ENCODE measurements at regions not wholly inside any gene's neighbourhood (a gene's known extent, or its start where the extent isn't known, plus 50 kb on each side); places are given as distances from the start of the nearest gene placed in this dataset.
"Not testable (repeated sequence)": the region's sequence is repeated elsewhere in the genome, so short reads cannot be mapped to it uniquely, and the experiment has no call there.

DNA sequence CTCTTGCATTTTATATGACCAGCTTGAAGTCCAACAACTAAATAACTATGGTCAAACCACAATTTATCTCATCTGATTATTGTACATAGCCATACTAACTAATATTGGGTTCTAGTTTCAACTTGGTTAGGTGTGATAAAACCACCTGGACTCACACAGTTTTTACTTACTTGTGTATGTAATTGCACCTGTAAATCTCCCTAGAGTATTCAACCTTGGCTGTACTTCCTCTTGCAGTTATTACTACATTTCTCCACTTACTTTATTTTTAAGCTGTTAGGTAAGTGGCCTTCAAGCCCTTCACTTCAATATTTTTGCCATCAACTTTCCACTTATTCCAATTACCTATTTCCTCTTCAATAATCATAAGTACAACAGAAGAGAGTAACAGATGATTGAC is 115.8 kb upstream of the ANKRD50 start:
- Histone ChIP-seq H3K9ac (ENCODE audit: low read length) (no peak overlapping the region), H3K27me3 (ENCODE audit: control insufficient read depth, insufficient read depth, low read length) (no peaks in the 10 kb centered on the region), H3K36me3 (ENCODE audit: control insufficient read depth, insufficient read depth, low read length) (no peaks in the 10 kb centered on the region), H3K27ac (ENCODE audit: low read depth, low read length) (no peak overlapping the region), H3K4me3 (ENCODE audit: low read depth, low read length) (no peak overlapping the region), H3K9me3 (ENCODE audit: control insufficient read depth, insufficient read depth, low read depth, low read length) (no peaks in the 10 kb centered on the region), H3K4me1 (ENCODE audit: control insufficient read depth, insufficient read depth, low read length) (no peaks in the 10 kb centered on the region)

DNA sequence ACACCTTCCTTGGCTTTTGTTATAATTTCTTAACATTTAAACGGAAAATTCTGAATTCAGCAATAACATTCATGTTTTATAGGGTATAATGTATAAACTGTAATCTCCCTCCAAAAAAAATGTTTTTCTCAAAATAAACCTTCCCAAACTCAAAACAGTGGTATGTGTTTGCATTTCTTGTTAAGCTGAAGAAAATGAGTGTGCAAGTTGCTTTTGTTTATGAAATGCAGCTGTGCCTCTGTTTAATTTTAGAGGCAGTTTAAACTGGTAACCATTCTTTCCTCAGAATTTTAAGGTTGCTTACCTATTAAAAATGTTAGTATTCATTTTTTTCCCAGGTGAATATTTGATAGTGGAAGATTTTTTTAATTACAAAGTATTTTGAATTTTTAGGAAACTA is 105.0 kb upstream of the ANKRD50 start:
- H3K9ac ChIP-seq (ENCODE audit: low read length) = no peak overlapping the region
- H3K4me1 ChIP-seq (ENCODE audit: control insufficient read depth, insufficient read depth, low read length) = no peaks in the 10 kb centered on the region
- H3K4me3 ChIP-seq (ENCODE audit: low read depth, low read length) = no peak overlapping the region
- H3K36me3 ChIP-seq (ENCODE audit: control insufficient read depth, insufficient read depth, low read length) = no peaks in the 10 kb centered on the region
- H3K9me3 ChIP-seq (ENCODE audit: control insufficient read depth, insufficient read depth, low read depth, low read length) = peaks cover 8% of the 10 kb centered on the region; the same call in 1 of the 2 replicates
- no peaks in the 10 kb centered on the region for H3K27me3 ChIP-seq (ENCODE audit: control insufficient read depth, insufficient read depth, low read length)
- H3K27ac ChIP-seq (ENCODE audit: low read depth, low read length) = no peak overlapping the region

DNA sequence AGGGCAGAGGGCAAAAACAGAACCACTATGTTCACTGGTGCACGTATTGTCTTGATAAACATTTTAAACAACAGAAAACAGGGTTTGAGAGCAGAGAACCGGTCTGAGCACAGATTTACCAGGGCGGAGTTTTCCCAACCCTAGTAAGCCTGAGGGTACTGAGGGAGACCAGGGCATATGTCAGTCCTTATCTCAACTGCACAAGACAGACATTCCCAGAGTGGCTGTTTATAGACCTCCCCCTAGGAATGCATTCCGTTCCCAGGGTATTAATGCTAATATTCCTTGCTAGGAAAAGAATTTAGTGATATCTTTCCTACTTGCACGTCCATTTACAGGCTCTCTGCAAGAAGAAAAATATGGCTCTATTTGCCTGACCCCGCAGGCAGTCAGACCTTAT is 99.7 kb upstream of the ANKRD50 start:
- H3K9ac ChIP-seq (ENCODE audit: low read length); H3K27ac ChIP-seq (ENCODE audit: low read depth, low read length); H3K27me3 ChIP-seq (ENCODE audit: control insufficient read depth, insufficient read depth, low read length); H3K4me1 ChIP-seq (ENCODE audit: control insufficient read depth, insufficient read depth, low read length); H3K4me3 ChIP-seq (ENCODE audit: low read depth, low read length); H3K36me3 ChIP-seq (ENCODE audit: control insufficient read depth, insufficient read depth, low read length): not testable (repeated sequence)
- H3K9me3 ChIP-seq (ENCODE audit: control insufficient read depth, insufficient read depth, low read depth, low read length) = peaks cover 24% of the 10 kb centered on the region

DNA sequence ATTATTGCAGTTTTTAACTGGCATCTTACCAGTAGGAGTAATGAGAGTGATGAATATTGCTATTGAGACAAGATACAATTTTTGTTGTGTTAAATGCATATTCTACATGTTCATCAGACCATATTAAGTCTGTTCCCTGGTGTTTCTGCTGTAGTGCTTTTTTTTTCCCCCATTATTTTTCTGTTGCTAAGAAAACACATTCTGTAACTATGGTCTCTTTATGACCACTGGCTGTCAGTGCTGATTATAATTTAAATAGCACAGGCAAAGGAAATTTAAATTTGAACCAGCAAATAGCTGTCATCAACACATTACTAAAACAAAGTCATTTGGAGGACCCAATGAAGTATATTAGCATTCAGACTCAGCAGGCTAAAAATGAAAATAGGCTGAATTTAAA is 98.3 kb upstream of the ANKRD50 start:
- H3K4me3 ChIP-seq (ENCODE audit: low read depth, low read length) = no peak overlapping the region
- H3K27me3 ChIP-seq (ENCODE audit: control insufficient read depth, insufficient read depth, low read length) = no peaks in the 10 kb centered on the region
- H3K9ac ChIP-seq (ENCODE audit: low read length) = no peak overlapping the region
- no peaks in the 10 kb centered on the region for H3K36me3 ChIP-seq (ENCODE audit: control insufficient read depth, insufficient read depth, low read length)
- H3K9me3 ChIP-seq (ENCODE audit: control insufficient read depth, insufficient read depth, low read depth, low read length) = peaks cover 27% of the 10 kb centered on the region
- H3K27ac ChIP-seq (ENCODE audit: low read depth, low read length) = peak overlapping the region; percentile 64; the same call in 1 of the 2 replicates
- H3K4me1 ChIP-seq (ENCODE audit: control insufficient read depth, insufficient read depth, low read length) = no peaks in the 10 kb centered on the region; the same call in 1 of the 2 replicates

DNA sequence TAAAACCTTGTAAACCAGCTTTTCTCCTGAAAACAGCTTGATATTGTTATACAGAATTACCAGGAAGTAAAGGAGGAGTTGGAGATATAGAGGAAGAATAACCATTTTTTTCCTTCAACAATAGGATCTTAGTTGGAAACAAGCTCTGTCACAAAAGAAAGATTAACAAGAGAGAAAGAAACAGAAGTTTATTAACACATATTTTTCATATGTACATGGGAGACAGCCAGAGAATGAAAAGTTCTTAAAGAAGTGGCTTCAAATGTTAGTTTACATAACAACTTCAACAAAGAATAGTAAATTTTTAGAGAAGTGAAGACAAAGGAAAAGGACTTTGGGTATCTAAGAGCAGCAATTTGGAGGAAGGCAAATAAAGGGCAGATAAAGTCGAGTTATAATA is 94.9 kb upstream of the ANKRD50 start:
- Histone ChIP-seq H3K4me3 (ENCODE audit: low read depth, low read length) (no peak overlapping the region), H3K27me3 (ENCODE audit: control insufficient read depth, insufficient read depth, low read length) (no peaks in the 10 kb centered on the region), H3K9ac (ENCODE audit: low read length) (no peak overlapping the region), H3K27ac (ENCODE audit: low read depth, low read length) (no peak overlapping the region), H3K36me3 (ENCODE audit: control insufficient read depth, insufficient read depth, low read length) (no peaks in the 10 kb centered on the region), H3K4me1 (ENCODE audit: control insufficient read depth, insufficient read depth, low read length) (no peaks in the 10 kb centered on the region; the same call in 1 of the 2 replicates), H3K9me3 (ENCODE audit: control insufficient read depth, insufficient read depth, low read depth, low read length) (peaks cover 22% of the 10 kb centered on the region)

DNA sequence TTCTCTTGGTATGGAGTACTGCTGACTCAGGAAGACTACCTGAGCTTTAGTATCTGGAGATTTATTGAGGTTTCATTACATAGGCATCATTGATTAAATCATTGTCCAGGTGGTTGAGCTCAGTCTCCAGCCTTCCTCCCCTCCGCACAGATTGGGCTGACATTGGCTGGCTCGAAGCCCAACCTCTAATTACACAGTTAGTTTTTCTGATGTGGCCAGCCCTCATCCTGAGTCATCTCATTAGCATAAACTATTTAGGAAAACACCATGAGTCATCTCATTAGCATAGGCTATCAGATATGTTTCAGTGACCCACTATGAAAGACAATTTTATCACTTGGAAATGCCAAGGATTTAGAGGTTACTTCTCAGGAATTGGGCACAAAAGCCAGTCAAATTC is 93.9 kb upstream of the ANKRD50 start:
- H3K36me3 ChIP-seq (ENCODE audit: control insufficient read depth, insufficient read depth, low read length) = no peaks in the 10 kb centered on the region
- H3K9me3 ChIP-seq (ENCODE audit: control insufficient read depth, insufficient read depth, low read depth, low read length) = peaks cover 12% of the 10 kb centered on the region; the same call in 1 of the 2 replicates
- no peak overlapping the region for H3K27ac ChIP-seq (ENCODE audit: low read depth, low read length)
- no peaks in the 10 kb centered on the region; the same call in 1 of the 2 replicates for H3K4me1 ChIP-seq (ENCODE audit: control insufficient read depth, insufficient read depth, low read length)
- H3K4me3 ChIP-seq (ENCODE audit: low read depth, low read length) = no peak overlapping the region
- no peaks in the 10 kb centered on the region for H3K27me3 ChIP-seq (ENCODE audit: control insufficient read depth, insufficient read depth, low read length)
- no peak overlapping the region for H3K9ac ChIP-seq (ENCODE audit: low read length)

DNA sequence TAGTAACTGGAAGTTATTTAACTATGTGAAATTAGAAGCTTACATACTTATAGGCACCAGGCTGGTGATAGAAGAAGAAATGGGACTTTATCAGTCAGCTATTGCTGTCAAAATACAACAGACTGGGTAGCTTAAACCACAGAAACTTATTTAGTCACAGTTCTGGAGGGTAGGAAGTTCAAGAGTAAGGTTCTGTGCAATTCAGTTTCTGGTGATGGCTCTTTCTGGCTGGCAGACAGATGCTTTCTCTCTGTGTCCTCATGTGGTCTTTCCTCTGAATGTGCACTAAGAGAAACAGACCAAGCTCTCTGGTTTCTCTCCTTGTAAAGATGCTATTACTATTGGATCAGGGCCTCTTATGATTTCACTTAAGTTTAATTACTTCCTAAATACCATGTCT is 92.1 kb upstream of the ANKRD50 start:
- peaks cover 4% of the 10 kb centered on the region; the same call in 1 of the 2 replicates for H3K9me3 ChIP-seq (ENCODE audit: control insufficient read depth, insufficient read depth, low read depth, low read length)
- no peak overlapping the region for H3K27ac ChIP-seq (ENCODE audit: low read depth, low read length)
- H3K4me1 ChIP-seq (ENCODE audit: control insufficient read depth, insufficient read depth, low read length) = no peaks in the 10 kb centered on the region
- H3K27me3 ChIP-seq (ENCODE audit: control insufficient read depth, insufficient read depth, low read length) = no peaks in the 10 kb centered on the region
- no peak overlapping the region for H3K4me3 ChIP-seq (ENCODE audit: low read depth, low read length)
- no peak overlapping the region for H3K9ac ChIP-seq (ENCODE audit: low read length)
- H3K36me3 ChIP-seq (ENCODE audit: control insufficient read depth, insufficient read depth, low read length) = no peaks in the 10 kb centered on the region

DNA sequence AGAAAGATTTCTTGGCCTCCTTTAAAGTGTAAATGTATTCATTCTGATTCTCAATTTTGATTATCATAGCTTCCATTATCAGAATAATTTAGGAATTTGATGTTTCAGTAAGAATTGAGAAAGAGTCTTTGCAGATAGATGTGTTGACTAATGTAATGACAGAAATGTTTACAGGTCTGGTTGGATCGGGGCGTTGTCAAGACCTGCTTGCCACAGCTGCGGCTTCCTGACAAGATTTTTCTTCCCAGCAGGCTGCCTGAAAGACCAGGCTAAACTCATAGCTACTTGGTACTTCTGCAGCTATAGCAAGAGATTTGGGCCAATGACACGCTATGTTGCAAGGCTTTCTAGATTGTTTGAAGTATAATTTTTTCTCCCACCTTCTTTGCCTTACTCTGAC is 91.5 kb upstream of the ANKRD50 start:
- Histone ChIP-seq H3K27me3 (ENCODE audit: control insufficient read depth, insufficient read depth, low read length) (no peaks in the 10 kb centered on the region), H3K36me3 (ENCODE audit: control insufficient read depth, insufficient read depth, low read length) (no peaks in the 10 kb centered on the region), H3K9me3 (ENCODE audit: control insufficient read depth, insufficient read depth, low read depth, low read length) (peaks cover 4% of the 10 kb centered on the region; the same call in 1 of the 2 replicates), H3K9ac (ENCODE audit: low read length) (no peak overlapping the region), H3K27ac (ENCODE audit: low read depth, low read length) (no peak overlapping the region), H3K4me3 (ENCODE audit: low read depth, low read length) (no peak overlapping the region), H3K4me1 (ENCODE audit: control insufficient read depth, insufficient read depth, low read length) (no peaks in the 10 kb centered on the region)

DNA sequence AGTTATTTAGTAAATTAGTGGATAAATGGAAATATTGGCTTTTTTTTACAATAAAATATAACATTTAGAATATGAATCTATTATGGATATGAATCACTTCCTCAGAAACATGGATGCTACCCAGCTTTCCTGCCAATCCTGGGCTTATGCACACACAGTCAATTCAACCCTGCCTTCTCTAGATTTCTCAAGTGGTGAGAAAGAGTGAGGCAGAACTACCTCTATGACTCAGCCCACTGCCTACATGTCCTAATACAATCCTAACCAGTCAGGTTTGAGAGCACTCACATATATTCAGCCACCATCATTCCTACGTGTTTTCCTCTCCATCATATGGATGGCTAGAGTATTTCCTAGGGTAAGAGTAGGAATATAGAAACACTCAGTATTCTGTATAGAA is 91.1 kb upstream of the ANKRD50 start:
- Histone ChIP-seq H3K9me3 (ENCODE audit: control insufficient read depth, insufficient read depth, low read depth, low read length) (peaks cover 4% of the 10 kb centered on the region; the same call in 1 of the 2 replicates), H3K4me3 (ENCODE audit: low read depth, low read length) (no peak overlapping the region), H3K4me1 (ENCODE audit: control insufficient read depth, insufficient read depth, low read length) (no peaks in the 10 kb centered on the region), H3K27me3 (ENCODE audit: control insufficient read depth, insufficient read depth, low read length) (no peaks in the 10 kb centered on the region), H3K27ac (ENCODE audit: low read depth, low read length) (no peak overlapping the region), H3K9ac (ENCODE audit: low read length) (no peak overlapping the region), H3K36me3 (ENCODE audit: control insufficient read depth, insufficient read depth, low read length) (no peaks in the 10 kb centered on the region)

DNA sequence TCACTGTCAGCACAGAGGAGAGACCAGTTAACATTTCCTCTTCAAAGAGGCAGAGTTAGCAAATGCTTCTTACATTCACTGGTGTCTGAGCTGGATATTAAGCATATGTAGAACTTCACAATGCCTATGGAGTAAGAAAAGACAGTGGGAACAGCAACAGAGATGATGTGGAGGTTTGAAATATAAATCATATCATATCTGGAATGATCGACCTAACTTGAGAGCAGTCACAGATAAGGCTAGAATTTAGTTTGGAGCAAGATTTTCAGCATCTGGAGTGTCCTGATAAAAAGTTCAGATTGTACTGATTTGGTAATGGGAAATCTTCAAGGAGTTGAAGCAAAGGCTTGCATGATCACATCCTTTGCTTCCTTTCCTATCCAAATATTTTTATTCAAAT is 90.5 kb upstream of the ANKRD50 start:
- Histone ChIP-seq H3K27ac (ENCODE audit: low read depth, low read length) (no peak overlapping the region), H3K4me1 (ENCODE audit: control insufficient read depth, insufficient read depth, low read length) (no peaks in the 10 kb centered on the region), H3K9me3 (ENCODE audit: control insufficient read depth, insufficient read depth, low read depth, low read length) (peaks cover 4% of the 10 kb centered on the region; the same call in 1 of the 2 replicates)

DNA sequence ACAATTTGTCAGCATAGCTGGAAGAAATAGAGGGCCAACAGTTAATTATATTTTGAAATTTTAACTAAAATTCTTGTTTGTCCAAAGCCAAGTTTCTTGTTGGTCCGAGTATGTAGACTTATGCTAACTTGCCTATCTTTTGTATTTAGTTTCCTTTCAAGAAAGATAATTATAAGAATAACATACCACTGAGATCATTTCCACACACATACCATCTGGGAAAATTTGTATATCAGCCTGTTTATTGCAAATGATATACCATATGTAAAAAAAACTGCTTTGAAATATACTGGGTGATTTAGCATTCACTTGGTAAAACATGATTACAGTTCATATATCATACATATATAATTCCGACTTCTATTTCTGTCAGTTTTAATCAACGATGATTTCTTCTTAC is 84.7 kb upstream of the ANKRD50 start:
- Histone ChIP-seq H3K4me3 (ENCODE audit: low read depth, low read length) (no peak overlapping the region), H3K27me3 (ENCODE audit: control insufficient read depth, insufficient read depth, low read length) (no peaks in the 10 kb centered on the region), H3K9me3 (ENCODE audit: control insufficient read depth, insufficient read depth, low read depth, low read length) (no peaks in the 10 kb centered on the region), H3K9ac (ENCODE audit: low read length) (no peak overlapping the region), H3K27ac (ENCODE audit: low read depth, low read length) (no peak overlapping the region), H3K4me1 (ENCODE audit: control insufficient read depth, insufficient read depth, low read length) (no peaks in the 10 kb centered on the region), H3K36me3 (ENCODE audit: control insufficient read depth, insufficient read depth, low read length) (no peaks in the 10 kb centered on the region)

More for the DNA sequence above, 90.5 kb upstream of the ANKRD50 start:
- Histone ChIP-seq H3K4me3 (ENCODE audit: low read depth, low read length) (no peak overlapping the region), H3K36me3 (ENCODE audit: control insufficient read depth, insufficient read depth, low read length) (no peaks in the 10 kb centered on the region), H3K27me3 (ENCODE audit: control insufficient read depth, insufficient read depth, low read length) (no peaks in the 10 kb centered on the region), H3K9ac (ENCODE audit: low read length) (no peak overlapping the region)

DNA sequence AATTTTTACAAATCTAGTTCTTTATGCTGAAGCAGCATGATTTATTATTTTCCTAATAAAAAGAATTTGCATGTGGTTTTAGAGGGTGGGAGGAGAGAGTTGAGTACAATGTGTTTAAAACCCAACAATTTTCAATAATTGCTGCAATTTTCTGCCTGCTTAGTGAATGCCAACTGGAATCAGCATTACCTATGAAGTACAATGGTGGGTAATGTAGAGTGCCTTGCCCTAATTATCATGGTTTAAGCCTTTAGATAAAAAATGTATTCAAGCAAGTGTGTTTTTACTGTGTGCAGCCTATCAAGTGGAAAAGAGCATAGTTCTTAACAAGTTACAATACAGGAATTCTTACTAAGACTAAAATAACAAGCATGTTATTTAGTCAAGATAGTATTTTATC is 77.9 kb upstream of the ANKRD50 start:
- H3K27me3 ChIP-seq (ENCODE audit: control insufficient read depth, insufficient read depth, low read length) = no peaks in the 10 kb centered on the region
- no peak overlapping the region for H3K4me3 ChIP-seq (ENCODE audit: low read depth, low read length)
- H3K36me3 ChIP-seq (ENCODE audit: control insufficient read depth, insufficient read depth, low read length) = no peaks in the 10 kb centered on the region
- no peaks in the 10 kb centered on the region for H3K4me1 ChIP-seq (ENCODE audit: control insufficient read depth, insufficient read depth, low read length)
- no peaks in the 10 kb centered on the region for H3K9me3 ChIP-seq (ENCODE audit: control insufficient read depth, insufficient read depth, low read depth, low read length)
- no peak overlapping the region for H3K9ac ChIP-seq (ENCODE audit: low read length)
- no peak overlapping the region for H3K27ac ChIP-seq (ENCODE audit: low read depth, low read length)
